Stimulated activated CD8-positive, alpha-beta memory T cell treated with anti-CD3 and anti-CD28 coated beads, Interleukin-7, amount 100 ng/mL, for 48 hours (primary cell): ENCODE measurements at regions not wholly inside any gene's neighbourhood (a gene's known extent, or its start where the extent isn't known, plus 50 kb on each side); places are given as distances from the start of the nearest gene placed in this dataset.

Experiments
- DNase-seq, 2 donors: peaks; one replicate each; pipeline ENCODE4 v3.0.0-alpha.2; 2020; ENCODE audit warnings: low read depth in 1 of 2; ENCODE audit errors: extremely low read depth in 1 of 2

DNA sequence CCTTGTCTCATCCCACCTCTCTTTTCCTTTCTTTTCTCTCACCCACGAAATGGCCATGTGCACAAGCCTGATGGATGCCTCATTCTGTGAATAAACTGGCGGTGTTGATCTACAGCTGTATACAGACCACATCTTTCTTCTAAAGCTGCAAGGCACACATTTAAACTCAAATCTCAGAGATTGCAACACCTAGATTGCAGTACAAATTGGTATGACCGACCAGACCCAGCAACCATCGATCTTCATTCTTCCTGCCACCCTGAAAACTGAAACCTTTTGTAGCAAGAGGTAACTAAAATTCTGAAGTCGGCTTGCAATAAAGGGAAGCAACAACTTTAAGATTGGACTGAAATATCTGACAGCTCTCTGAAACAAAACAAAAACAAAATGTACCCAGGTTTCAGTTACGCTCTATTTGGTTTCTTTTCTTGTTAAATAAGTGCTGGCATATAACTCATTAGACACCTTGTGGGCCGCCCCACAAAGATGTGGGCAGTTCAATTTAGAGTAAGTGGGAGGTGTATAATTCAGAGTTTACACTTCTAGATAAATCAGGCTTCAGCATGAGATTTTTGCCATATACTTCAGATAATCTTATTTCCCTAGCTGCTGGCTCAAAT lies 390.0 kb upstream of the NOVA1 start:
- no peak for DNase-seq

DNA sequence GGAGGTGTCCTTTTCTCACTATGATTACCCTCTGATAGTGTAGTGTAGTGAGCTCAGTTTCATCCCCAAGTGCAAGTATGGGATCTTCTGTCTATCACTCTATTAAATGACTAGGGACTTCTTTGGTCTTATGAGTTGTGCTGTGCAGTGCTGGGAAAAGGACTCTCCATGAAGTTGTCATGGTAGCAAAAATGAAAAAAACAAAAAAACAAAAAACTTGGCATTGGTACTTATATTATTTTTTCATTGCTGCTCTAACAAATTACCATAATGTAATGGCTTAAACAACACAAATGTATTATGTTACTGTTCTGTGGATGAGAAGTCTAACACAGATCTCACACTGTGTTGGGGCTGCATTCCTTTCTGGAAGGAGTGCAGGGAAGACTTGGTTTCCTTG lies 393.1 kb upstream of the NOVA1 start:
- no peak for DNase-seq

DNA sequence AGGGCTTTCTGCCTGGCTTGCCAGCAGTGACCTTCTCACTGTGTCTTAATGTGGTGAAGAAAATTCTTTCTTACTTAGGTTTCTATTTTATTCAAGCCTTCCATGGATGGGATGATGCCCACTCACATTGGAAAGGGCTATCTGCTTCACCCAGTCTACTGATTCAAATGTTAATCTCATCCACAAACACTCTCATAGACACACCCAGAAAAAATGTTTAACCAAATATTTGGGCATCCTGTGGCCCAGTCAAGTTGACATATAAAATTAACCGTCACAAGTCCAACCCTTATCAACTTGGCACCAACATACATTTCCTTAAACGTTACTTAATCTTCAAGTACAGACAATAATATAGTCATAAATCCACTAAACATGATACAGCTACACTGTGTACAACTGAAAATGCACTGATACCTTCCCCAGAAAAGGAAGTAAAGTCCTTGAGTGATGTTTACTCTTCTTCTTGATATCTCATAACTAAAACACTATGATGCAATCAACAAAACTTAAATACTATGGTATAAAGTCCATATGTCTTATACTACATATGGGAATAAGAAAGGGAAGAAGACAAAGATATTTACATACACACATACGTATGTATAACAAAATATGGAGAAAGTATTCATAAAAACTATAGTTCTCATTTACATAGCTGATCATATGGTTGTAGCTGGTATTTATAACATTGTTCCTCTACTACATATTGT lies 394.7 kb upstream of the NOVA1 start:
- DNase-seq, result no peak

DNA sequence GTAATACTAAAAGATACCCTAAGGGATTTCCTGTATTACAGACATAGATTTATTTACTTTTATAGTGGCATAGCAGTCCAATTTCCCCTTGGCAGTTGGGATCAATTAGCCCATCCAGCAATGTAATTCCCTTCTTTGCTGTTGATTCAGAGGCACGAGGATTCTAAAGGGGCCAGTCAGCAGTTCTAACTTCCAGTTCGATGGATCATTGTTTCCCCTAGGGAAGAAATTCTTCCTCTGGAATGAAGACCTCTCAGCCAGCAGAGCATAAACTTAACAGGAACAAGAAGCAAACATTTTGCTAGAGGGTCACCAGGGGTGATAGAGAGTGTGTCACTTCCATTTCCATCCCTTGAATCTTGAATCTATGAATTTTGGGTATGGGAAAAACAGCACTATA lies 395.7 kb upstream of the NOVA1 start:
- DNase-seq, result no peak

DNA sequence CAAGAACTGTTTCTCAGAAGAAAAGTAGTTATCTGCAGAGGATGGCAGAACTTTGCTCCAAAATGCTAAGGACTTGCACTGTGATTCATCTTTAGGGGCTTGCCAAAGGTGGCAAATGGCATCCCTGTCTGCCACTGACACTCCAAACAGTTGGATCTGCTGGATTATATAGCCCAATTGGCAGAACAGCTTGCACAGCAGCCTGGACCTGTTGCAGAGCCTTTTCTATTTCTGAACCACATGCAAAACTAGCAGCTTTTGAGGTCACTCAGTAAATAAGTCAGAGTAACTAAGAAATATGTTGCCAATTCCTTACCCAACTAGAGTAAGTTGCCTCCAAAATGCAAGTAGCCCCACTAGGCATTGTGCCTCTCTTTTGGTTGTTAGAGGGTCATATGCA lies 397.5 kb upstream of the NOVA1 start:
- no peak for DNase-seq

DNA sequence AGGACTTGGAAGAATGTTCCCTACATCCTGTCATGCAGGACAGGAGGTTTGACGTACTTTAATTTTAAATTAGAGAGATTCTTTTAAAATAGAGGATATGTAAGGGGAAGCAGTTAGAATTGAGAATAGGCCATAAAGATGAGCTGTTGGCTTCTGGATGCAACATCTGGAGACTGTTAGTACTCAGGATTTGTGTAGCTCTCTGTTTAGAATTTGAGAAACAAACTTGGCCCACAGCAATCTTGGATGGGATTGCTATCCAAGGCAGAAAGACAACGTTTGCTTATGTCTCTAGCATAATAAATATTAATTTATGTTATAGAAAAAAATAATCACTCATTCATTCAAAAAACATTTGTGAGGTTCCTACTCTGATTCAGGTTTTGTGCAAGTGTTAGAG lies 398.4 kb upstream of the NOVA1 start:
- no peak for DNase-seq

DNA sequence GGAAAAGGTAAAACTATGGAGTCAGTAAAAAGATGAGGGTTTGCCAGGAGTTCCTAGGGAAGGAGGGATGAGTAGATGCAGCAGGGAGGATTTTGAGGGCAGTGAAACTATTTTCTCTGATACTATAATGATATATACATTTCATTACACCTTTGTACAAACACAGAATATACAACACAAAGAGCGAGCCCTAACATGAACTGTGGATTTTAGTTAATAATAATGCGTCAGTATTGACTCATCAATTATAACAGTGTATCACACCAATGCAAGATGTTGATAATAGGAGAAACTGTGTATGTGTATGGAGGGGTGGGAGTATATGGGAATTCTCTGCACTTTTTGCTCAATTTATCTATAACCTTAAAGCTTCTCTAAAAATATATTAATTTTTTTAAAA lies 404.3 kb upstream of the NOVA1 start:
- no peak for DNase-seq

DNA sequence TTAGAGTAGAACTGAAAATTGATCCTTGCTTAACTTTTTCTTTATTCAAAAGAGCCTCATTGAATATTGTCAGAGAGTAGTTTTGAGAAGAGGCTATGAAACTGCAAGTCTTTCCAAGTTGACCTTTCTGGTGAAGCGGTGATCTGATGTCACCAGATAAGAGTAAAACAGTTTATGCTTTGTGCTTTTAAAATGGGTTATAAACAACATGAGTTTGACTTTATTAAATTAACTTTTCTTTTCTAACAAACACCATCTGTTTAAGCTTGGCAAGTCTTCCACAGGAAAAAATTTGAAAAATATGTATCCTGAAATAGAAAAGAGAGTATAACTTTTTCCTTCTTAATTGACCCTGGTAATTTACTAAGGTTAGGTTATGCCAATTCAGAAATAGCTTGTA lies 408.7 kb upstream of the NOVA1 start:
- no peak for DNase-seq

DNA sequence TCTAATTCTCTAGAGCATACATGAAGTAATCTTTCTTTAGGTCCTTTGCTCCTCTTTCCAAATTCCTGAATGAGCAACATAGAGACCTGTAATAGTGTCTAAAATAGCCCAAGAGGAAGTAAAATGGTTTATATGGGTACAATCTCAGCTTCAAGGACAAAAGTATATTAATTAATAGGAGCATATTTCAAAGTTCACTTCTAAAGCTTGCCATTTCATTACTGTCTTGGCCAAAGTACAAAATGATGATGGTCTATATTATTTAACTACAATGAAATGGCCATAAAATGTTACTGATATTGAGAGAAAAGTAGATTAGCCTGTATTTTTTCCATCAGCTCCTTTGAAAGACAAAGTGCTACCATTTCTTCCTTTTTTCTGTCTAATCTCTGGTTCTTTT lies 410.4 kb upstream of the NOVA1 start:
- no peak for DNase-seq

DNA sequence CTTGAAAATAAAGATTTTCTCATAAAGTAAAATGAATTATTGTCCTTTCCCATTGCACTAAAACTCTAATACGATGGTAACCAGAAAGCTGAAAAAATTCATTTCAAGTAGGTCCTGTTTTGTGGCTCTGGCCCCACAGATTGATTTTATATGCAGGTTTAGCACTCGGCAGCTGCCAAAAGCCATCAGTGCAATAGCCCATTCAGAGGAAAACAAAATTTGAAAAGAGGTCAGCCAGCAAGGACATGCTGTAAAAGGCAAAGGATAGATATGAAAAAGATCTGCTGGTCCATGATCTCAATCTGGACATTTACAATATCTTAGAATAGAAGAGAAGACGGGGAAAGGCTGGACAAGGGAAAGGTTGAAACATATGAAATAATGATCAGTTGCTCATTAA lies 414.8 kb upstream of the NOVA1 start:
- DNase-seq, result no peak

DNA sequence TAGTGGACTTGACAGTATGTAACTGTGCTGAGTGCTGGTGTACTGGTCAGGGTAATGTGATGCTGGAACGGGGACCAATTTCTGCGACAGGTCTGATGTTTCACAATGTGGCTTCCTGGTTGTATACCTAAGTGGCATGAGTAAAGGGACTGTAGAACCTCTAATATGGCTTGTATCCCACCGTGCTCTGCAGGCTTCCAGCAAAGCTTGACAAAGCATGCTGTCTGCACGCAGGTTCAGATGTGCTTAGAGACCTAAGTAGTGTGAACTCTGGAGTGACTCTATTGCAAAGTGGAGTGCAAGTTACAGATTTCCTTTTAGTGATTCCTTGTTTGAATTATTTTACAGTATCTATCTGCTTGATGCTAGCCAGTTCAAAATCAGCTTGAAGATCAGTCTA lies 415.8 kb upstream of the NOVA1 start:
- no peak for DNase-seq

DNA sequence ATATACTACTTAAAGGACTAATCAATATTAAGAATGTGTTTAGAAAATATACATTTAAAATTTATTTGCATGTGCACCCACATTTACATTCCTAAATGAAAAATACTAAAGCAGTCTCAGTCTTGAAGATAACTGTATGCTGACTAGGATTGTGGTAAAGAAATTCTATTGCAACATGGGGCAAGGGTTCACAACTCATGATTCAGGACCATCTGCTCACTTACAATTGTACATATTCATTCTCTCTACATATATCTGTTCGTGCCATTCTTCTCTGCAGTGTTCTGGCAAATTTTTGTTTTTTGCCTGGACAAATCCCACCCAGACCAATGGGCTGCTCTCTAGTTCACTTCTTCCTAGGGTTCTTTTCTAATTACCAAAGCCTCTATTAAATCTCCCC lies 417.2 kb upstream of the NOVA1 start:
- DNase-seq, result no peak

DNA sequence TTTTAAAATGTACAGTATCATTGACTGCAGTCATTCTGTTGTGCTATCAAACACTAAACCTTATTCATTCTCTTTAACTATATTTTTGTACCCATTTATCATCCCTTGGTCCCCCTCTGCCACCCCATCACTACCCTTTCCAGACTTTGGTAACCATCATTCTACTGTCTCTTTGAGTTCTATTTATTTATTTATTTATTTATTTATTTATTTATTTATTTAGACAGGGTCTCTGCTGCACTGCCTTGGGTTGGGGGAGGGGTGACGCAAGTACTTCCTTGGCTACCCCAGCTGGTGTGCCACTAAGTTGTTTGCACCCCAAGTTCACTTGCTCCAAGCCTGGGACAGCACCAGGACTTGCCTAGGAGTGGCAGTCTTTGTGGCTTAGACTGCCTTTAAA lies 427.8 kb upstream of the NOVA1 start:
- DNase-seq, result no peak

DNA sequence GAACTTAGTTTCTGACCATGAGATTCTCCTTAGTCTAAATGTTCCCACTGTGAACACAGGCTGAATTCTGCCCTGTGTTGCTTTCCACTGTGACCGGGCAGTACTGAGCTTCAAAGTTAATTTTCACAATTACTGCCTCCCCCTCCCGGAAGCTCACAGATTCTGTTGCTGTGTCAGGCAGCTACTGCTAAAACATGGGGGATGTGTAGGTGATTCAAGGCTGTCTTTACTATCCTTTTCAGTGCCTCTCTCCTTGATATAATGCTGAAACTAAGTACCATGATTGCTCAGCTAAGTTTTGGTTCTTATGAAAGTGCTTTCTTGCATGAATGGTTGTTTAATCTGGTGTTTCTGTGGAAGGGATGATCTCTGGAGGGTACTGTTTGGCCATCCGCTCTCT lies 428.3 kb upstream of the NOVA1 start:
- no peak for DNase-seq

DNA sequence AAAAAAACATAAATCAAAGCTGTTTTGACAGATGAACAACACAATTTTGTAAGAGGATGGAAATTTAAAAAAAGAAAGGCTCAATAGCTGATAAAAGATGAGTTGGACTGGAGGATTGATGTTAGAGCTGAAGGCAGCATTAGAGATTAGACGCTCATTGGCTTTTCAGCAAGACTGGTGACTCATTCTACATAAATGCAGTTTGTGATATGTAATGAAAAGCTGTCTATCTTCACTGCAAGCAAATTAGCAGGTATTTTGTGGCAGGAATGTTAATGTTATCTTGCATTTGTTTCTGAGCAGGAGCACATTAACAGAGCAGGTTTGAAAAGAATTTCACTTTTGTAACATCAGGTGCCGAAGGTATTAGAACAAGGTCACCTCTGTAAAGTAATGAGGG lies 442.7 kb upstream of the NOVA1 start:
- no peak for DNase-seq

DNA sequence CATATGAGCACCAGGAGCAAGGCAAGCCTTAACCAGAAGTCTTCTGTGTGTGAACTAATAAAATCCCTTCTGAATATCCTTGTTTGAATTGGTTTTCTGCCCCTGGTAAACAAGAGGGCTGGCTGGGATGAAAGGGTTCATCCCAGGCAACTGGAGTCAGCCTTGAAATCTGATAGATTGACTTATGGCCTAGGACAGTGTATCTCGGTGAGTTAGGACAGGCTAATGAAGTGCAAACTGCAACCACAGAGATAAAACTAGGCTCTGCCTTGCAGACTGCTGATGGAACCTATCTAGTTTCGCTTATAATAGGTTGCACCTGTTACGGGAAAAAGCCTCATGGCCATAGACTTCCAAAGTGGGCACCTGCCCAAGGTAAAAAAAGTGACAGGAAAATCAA lies 451.9 kb upstream of the NOVA1 start:
- no peak for DNase-seq

DNA sequence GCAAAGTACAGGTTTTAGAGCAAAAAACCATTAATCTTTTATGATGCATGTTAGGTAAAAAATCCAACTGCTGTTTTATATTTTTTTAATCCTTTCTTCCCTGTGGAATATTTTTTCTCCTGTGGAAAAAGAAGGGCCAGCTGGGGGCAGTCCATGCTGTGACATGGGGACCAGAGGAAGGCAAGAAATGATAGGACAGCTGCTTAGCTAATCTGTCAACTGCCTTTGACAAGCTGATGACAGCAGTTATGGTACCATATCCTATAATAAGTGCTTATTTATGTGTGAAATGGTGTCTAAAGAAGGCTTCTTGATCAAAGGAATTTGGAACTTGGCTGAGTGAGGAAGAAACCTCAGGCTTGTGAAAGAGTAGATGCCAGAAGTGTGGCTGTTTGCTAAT lies 452.4 kb upstream of the NOVA1 start:
- DNase-seq, result no peak

DNA sequence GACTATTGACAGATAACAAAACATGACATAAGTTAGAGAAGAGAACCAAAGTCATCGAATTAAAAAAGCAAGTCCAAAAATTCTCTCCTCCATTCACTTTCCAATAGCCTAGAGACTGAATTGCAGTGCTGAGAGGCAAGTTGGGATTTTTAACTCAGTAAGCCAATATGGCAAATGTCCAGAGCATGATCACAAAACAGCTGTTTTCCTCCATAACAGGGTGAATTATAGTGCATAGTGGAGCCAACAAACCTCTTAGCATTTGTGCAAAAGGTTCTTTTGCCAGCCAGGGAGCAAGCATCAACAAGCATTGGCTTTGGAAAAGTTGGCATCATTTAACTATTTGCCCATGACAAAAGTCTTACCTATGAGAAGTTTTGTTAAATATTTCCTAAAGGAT lies 458.8 kb upstream of the NOVA1 start:
- no peak for DNase-seq

DNA sequence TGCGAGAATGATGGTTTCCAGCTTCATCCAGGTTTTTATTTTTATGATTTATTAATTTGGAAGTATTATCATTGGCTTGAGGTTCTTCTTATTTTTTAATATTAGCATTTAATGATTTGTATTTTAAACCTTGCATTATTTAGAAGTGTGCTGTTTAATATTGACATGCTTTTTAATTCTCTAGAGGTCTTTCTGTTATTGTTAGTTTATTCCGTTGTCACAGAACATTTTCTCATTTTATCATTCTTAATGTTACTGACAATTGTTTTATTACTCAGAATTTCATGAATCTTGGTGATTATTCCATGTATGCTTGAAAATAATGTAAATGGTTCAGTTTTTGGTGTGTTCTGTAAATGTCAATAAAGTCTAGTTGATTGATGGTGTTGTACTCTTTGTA lies 463.5 kb upstream of the NOVA1 start:
- no peak for DNase-seq

DNA sequence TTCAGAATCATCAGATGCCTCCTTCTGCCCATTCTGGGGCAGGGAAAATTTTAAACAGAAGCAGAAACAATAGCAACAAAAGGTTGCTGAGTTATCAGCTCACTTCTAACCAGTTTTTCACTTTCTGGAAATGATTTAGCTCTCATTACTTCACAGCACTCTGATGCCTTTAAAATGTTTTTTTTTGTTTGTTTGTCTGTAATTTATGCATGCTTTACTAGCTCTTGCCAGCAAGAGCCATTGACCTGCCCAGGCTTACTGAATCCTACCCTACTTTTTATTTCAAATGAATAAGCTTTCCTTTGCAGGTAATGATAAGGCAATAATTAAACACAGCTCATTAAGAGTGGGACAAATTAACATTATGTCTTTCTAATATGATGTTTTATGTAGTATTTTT lies 466.1 kb upstream of the NOVA1 start:
- DNase-seq, result no peak

DNA sequence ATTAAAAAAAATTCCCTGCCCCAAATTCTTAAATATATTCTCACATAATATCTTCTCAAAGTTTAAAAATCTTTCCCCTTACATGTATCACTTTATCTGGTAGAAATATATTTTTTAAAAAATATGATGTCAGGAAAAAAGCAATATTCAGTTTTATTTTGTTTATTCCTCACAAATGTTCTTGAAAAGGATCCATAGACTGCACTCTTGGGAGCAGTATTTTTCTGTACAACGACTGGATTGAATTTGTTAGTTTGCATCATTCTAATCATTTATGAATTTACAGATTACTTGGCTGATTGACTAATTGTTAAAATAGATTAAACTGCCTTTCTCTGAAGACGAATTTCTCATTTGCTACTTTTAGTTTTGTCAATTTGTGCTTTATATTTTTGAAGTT lies 468.1 kb upstream of the NOVA1 start:
- DNase-seq, result no peak

DNA sequence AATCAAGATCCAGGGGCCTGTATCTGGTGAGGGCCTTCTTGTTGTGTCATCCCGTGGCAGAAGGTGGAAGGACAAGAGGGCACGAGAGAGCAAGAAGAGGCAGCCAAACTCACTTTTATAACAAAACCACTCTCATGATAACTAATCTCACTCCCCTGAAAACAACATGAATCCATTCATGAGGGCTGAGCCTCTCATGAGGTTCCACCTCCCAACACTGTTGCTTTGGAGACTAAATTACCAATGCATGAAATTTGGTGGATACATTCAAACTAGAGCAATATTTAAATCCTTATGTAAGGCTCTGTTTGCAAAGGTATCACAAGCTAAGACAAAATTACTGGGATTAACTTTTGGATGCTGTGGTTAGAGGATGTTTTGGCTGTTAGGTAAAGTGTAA lies 470.1 kb upstream of the NOVA1 start:
- no peak for DNase-seq

DNA sequence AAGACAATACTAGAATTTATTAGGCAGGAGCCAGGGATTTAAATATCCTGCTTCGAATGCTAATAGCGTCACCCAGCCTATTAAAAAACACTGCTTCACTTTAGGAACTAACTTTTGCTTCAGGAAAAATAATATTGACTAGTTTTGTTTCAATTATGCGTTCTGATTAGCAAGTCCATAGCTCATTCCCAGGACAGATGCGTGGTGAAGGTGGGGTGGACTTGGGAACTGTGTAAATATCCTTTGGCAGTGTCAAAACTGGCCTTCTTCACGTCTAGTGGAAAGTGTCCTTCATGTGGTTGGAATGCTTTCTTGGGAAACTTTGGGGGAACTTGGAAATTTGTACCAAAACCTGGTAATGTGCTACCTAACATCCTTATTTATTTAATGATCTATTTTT lies 474.8 kb upstream of the NOVA1 start:
- DNase-seq, result no peak
